Trophoblast cell (in vitro differentiated cells and primary cell): ENCODE measurements at regions not wholly inside any gene's neighbourhood (a gene's known extent, or its start where the extent isn't known, plus 50 kb on each side); places are given as distances from the start of the nearest gene placed in this dataset.

Experiments used
- DNase-seq, 2 donors: peaks; one replicate each; pipeline ENCODE4 v3.0.0-alpha.2; 2016
- H2AFZ ChIP-seq: 2 replicates; pipeline ENCODE4 v1.6.1; 2013; ENCODE audit warnings: low read length, moderate library complexity, mild to moderate bottlenecking; ENCODE audit not compliant: insufficient read depth, poor library complexity
- H2AK5ac ChIP-seq: 2 replicates; pipeline ENCODE4 v1.6.1; 2013; ENCODE audit warnings: mild to moderate bottlenecking, low read length
- H2BK120ac ChIP-seq: 2 replicates; pipeline ENCODE4 v1.6.1; 2013; ENCODE audit warnings: low read length, mild to moderate bottlenecking, moderate library complexity; ENCODE audit not compliant: insufficient read depth, poor library complexity
- H2BK12ac ChIP-seq: 2 replicates; pipeline ENCODE4 v1.6.1; 2013; ENCODE audit warnings: mild to moderate bottlenecking, low read length, moderate library complexity
- H2BK5ac ChIP-seq: 2 replicates; pipeline ENCODE4 v1.6.1; 2013; ENCODE audit warnings: low read length, low read depth, moderate library complexity, mild to moderate bottlenecking; ENCODE audit not compliant: poor library complexity
- H3K14ac ChIP-seq: 2 replicates; pipeline ENCODE4 v1.6.1; 2013; ENCODE audit warnings: mild to moderate bottlenecking, low read length
- H3K18ac ChIP-seq: 2 replicates; pipeline ENCODE4 v1.6.1; 2013; ENCODE audit warnings: mild to moderate bottlenecking, low read length
- H3K23ac ChIP-seq: 2 replicates; pipeline ENCODE4 v1.6.1; 2013; ENCODE audit warnings: low read length
- H3K27ac ChIP-seq: 2 replicates; pipeline ENCODE4 v1.5.1; 2013; ENCODE audit warnings: low read depth, mild to moderate bottlenecking, inconsistent platforms, low read length, moderate library complexity
- H3K27me3 ChIP-seq: 2 replicates; pipeline ENCODE4 v1.6.1; 2013; ENCODE audit warnings: inconsistent platforms, mild to moderate bottlenecking, low read length, moderate library complexity; ENCODE audit not compliant: insufficient read depth
- H3K36me3 ChIP-seq, 2 experiments: 1 replicate in 1 of 2; 2 replicates in 1 of 2; pipeline ENCODE4 v1.6.1; 2013; ENCODE audit warnings: low read length in 2 of 2, mild to moderate bottlenecking in 2 of 2, moderate library complexity in 1 of 2; ENCODE audit not compliant: insufficient read depth in 2 of 2, control insufficient read depth in 1 of 2
- H3K4ac ChIP-seq: 2 replicates; pipeline ENCODE4 v1.6.1; 2013; ENCODE audit warnings: low read depth, mild to moderate bottlenecking, low read length, moderate library complexity
- H3K4me1 ChIP-seq, 2 experiments: 1 replicate in 1 of 2; 2 replicates in 1 of 2; pipeline ENCODE4 v1.6.1; 2013; ENCODE audit warnings: low read length in 2 of 2, mild to moderate bottlenecking in 2 of 2, moderate library complexity in 1 of 2; ENCODE audit not compliant: insufficient read depth in 2 of 2, control insufficient read depth in 1 of 2
- H3K4me2 ChIP-seq: 2 replicates; pipeline ENCODE4 v1.6.1; 2013; ENCODE audit warnings: inconsistent platforms, mild to moderate bottlenecking, low read length, moderate library complexity
- H3K4me3 ChIP-seq: 2 replicates; pipeline ENCODE4 v1.5.1; 2013; ENCODE audit warnings: mild to moderate bottlenecking, low read depth, low read length, inconsistent platforms
- H3K79me1 ChIP-seq: one replicate; pipeline ENCODE4 v1.6.1; 2013; ENCODE audit warnings: low read length
- H3K79me2 ChIP-seq: 2 replicates; pipeline ENCODE4 v1.6.1; 2013; ENCODE audit warnings: low read length, mild to moderate bottlenecking; ENCODE audit not compliant: control insufficient read depth, insufficient read depth, poor library complexity
- H3K9ac ChIP-seq: 2 replicates; pipeline ENCODE4 v1.6.1; 2013; ENCODE audit warnings: mild to moderate bottlenecking, low read length
- H3K9me3 ChIP-seq: 2 replicates; pipeline ENCODE4 v1.6.1; 2013; ENCODE audit warnings: low read depth, mild to moderate bottlenecking, control low read depth, inconsistent platforms, low read length; ENCODE audit not compliant: insufficient read depth
- H4K12ac ChIP-seq: 2 replicates; pipeline ENCODE4 v1.6.1; 2013; ENCODE audit warnings: low read depth, mild to moderate bottlenecking, low read length, moderate library complexity
- H4K8ac ChIP-seq: 2 replicates; pipeline ENCODE4 v1.6.1; 2013; ENCODE audit warnings: low read depth, mild to moderate bottlenecking, low read length, moderate library complexity
- H4K91ac ChIP-seq: one replicate; pipeline ENCODE4 v1.6.1; 2013; ENCODE audit warnings: low read depth, mild to moderate bottlenecking, low read length, moderate library complexity
- WGBS: extraction: QIAGEN DNeasy Blood & Tissue Kit; methylation state at CpG from one replicate; pipeline ENCODE4 v1.1.7; 2013; ENCODE audit warnings: missing lambda C conversion rate; ENCODE audit not compliant: insufficient read length, insufficient coverage; ENCODE audit errors: extremely low coverage; 5-methylcytosine and 5-hydroxymethylcytosine counted together

DNA sequence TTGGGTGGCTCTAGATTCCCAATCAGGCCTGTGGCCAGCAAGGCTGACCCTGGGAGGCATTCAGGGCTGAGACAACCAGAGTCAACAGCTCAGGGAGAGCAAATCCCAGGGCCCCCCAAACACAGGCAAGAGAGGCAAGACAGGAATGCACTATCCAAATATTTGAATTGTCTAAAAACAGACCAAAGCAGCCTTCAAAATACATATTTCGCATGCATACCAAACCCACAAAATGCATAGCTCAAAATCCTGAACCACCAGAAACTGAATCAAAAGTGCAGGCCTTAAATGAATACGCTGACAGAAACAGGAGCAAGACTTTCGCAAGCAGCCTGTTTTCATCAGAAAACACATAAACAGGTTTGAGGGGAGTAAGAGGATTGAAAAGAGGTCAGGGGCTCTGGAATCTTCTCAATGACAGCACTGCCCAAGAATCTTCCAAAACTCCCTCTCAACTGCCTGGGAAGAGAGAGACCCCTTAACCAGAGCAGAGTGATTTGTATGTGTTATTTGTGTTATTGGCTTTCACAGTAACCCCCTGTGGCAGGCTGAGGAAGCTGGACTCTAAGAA, 213.6 kb upstream of the CDH5 start:
- Histone ChIP-seq H4K8ac (no peak overlapping the region), H3K4me1 (peaks cover 7 to 12% of the 10 kb centered on the region in 2 experiments), H3K27me3 (no peaks in the 10 kb centered on the region), H3K4me3 (no peak overlapping the region), H3K27ac (peak overlapping the region; percentile 73), H2BK12ac (peak overlapping the region; percentile 41), H3K4me2 (no peak overlapping the region), H3K4ac (no peak overlapping the region), H2BK5ac (no peak overlapping the region), H4K12ac (no peak overlapping the region), H3K9me3 (no peaks in the 10 kb centered on the region), H3K9ac (no peak overlapping the region), H2AK5ac (no peak overlapping the region), H3K18ac (no peak overlapping the region), H3K14ac (no peak overlapping the region), H4K91ac (no peak overlapping the region), H3K36me3 (no peaks in the 10 kb centered on the region), H3K23ac (no peak overlapping the region), H3K79me2 (no peaks in the 10 kb centered on the region), H3K79me1 (peaks cover 5% of the 10 kb centered on the region), H2BK120ac (peak overlapping the region; percentile 36), H2AFZ (no peak overlapping the region)
- DNase-seq, result no peak
- WGBS, result no CpG with 5 or more reads among the region's 3 CpGs

GRCh38 chr16:66152181-66152580, 214.3 kb upstream of the CDH5 start:
- Histone ChIP-seq H2BK5ac (no peak overlapping the region), H3K23ac (no peak overlapping the region), H2AK5ac (no peak overlapping the region), H3K9me3 (no peaks in the 10 kb centered on the region), H3K27me3 (no peaks in the 10 kb centered on the region), H4K12ac (no peak overlapping the region), H3K4me3 (no peak overlapping the region), H3K36me3 (no peaks in the 10 kb centered on the region), H4K91ac (peak overlapping the region; percentile 66), H3K18ac (no peak overlapping the region), H2BK120ac (no peak overlapping the region), H3K4me2 (no peak overlapping the region), H3K79me1 (peaks cover 5% of the 10 kb centered on the region), H3K4ac (no peak overlapping the region), H3K79me2 (no peaks in the 10 kb centered on the region), H3K27ac (peak overlapping the region; percentile 73), H2BK12ac (no peak overlapping the region), H3K4me1 (peaks cover 7 to 12% of the 10 kb centered on the region in 2 experiments), H3K9ac (no peak overlapping the region), H2AFZ (no peak overlapping the region), H3K14ac (no peak overlapping the region), H4K8ac (no peak overlapping the region)
- DNase-seq, result no peak
- no CpG with 5 or more reads among the region's 2 CpGs for WGBS

DNA sequence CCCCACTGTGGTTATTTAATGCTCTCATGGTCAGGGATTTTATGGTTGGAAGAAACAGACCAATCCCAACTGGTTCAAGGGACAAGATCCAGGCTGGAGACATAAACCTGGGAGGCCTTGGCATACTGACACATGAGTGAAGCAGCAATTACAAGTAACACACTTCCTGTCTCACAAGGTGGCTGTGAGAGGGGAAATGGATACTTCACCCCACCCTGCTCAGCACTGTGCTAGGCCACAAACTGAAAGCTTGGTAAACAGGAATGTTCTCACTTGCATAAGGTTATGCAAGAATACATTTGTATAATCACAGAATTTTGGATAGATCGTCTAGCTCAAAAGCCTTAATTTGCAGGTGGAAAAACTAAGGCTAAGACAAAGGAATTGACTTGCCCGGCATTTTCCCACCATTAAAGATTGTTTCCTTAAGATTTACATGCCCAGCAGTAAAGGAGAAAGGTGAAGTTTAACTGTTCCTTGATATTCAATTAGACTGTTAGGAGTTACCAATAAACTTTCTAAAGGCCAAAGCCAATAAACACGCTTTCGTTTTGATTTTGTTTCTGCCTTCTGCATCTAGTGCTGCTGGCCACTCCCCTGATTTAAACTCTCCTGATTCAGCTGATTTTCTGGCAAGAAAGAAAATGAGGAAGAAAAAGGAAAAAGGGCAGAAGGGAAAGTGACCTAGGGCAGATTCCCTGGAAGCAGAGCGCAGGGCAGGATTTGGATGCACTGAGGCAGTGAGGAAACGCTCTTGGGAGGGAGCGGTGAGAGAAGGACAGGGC, 215.6 kb upstream of the CDH5 start:
- Histone ChIP-seq H3K4me2 (no peak overlapping the region), H3K23ac (no peak overlapping the region), H4K8ac (no peak overlapping the region), H3K4ac (no peak overlapping the region), H3K36me3 (no peaks in the 10 kb centered on the region), H2AK5ac (no peak overlapping the region), H4K12ac (no peak overlapping the region), H3K79me2 (no peaks in the 10 kb centered on the region), H2BK120ac (no peak overlapping the region), H3K18ac (no peak overlapping the region), H3K27me3 (no peaks in the 10 kb centered on the region), H3K4me1 (peaks cover 7 to 12% of the 10 kb centered on the region in 2 experiments), H4K91ac (no peak overlapping the region), H3K4me3 (no peak overlapping the region), H2BK12ac (no peak overlapping the region), H2BK5ac (no peak overlapping the region), H2AFZ (no peak overlapping the region), H3K9me3 (no peaks in the 10 kb centered on the region), H3K9ac (no peak overlapping the region), H3K27ac (no peak overlapping the region), H3K79me1 (peaks cover 5% of the 10 kb centered on the region), H3K14ac (no peak overlapping the region)
- no peak for DNase-seq
- no CpG with 5 or more reads among the region's 7 CpGs for WGBS

- WGBS, result no CpG with 5 or more reads among the region's 6 CpGs
Measured at GRCh38 chr16:66147291-66147690, 219.2 kb upstream of the CDH5 start.

More at GRCh38 chr16:66147291-66147690, 219.2 kb upstream of the CDH5 start:
- no peak overlapping the region for H2BK5ac ChIP-seq
- H4K12ac ChIP-seq, result no peak overlapping the region
- H4K91ac ChIP-seq, result no peak overlapping the region
- no peak overlapping the region for H3K27ac ChIP-seq
- no peaks in the 10 kb centered on the region for H3K9me3 ChIP-seq
- H3K27me3 ChIP-seq, result no peaks in the 10 kb centered on the region
- H3K4ac ChIP-seq, result no peak overlapping the region
- H3K4me3 ChIP-seq, result no peak overlapping the region
- H3K18ac ChIP-seq, result no peak overlapping the region
- H2BK120ac ChIP-seq, result no peak overlapping the region
- no peak overlapping the region for H2AK5ac ChIP-seq
- no peak overlapping the region for H3K4me2 ChIP-seq
- H2BK12ac ChIP-seq, result no peak overlapping the region
- H2AFZ ChIP-seq, result no peak overlapping the region
- no peak for DNase-seq
- H4K8ac ChIP-seq, result no peak overlapping the region
- no peak overlapping the region for H3K9ac ChIP-seq
- no peaks in the 10 kb centered on the region for H3K79me2 ChIP-seq
- H3K23ac ChIP-seq, result no peak overlapping the region
- no peak overlapping the region for H3K14ac ChIP-seq
- H3K4me1 ChIP-seq, result peaks cover 0 to 4% of the 10 kb centered on the region in 2 experiments
- peaks cover 3% of the 10 kb centered on the region for H3K79me1 ChIP-seq
- no peaks in the 10 kb centered on the region for H3K36me3 ChIP-seq
